ENCODE measurements at regions not wholly inside any gene's neighbourhood (a gene's known extent, or its start where the extent isn't known, plus 50 kb on each side); places are given as distances from the start of the nearest gene placed in this dataset.
"Not testable (repeated sequence)": the region's sequence is repeated elsewhere in the genome, so short reads cannot be mapped to it uniquely, and the experiment has no call there.

DNA sequence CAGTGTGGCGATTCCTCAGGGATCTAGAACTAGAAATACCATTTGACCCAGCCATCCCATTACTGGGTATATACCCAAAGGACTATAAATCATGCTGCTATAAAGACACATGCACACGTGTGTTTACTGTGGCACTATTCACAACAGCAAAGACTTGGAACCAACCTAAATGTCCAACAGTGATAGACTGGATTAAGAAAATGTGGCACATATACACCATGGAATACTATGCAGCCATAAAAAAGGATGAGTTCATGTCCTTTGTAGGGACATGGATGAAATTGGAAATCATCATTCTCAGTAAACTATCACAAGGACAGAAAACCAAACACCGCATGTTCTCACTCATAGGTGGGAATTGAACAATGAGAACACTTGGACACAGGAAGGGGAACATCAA is 107.9 kb upstream of the TSPAN8 start:
- TF ChIP-seq, protein P1, sequence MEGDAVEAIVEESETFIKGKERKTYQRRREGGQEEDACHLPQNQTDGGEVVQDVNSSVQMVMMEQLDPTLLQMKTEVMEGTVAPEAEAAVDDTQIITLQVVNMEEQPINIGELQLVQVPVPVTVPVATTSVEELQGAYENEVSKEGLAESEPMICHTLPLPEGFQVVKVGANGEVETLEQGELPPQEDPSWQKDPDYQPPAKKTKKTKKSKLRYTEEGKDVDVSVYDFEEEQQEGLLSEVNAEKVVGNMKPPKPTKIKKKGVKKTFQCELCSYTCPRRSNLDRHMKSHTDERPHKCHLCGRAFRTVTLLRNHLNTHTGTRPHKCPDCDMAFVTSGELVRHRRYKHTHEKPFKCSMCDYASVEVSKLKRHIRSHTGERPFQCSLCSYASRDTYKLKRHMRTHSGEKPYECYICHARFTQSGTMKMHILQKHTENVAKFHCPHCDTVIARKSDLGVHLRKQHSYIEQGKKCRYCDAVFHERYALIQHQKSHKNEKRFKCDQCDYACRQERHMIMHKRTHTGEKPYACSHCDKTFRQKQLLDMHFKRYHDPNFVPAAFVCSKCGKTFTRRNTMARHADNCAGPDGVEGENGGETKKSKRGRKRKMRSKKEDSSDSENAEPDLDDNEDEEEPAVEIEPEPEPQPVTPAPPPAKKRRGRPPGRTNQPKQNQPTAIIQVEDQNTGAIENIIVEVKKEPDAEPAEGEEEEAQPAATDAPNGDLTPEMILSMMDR (IDR thresholded peaks at IDR 0.05), result not testable (repeated sequence)
- TF ChIP-seq ZFX (IDR thresholded peaks at IDR 0.05; ENCODE audit: borderline replicate concordance), result not testable (repeated sequence)

All from 22Rv1 (cell line).